ENCODE measurements at regions not wholly inside any gene's neighbourhood (a gene's known extent, or its start where the extent isn't known, plus 50 kb on each side); places are given as distances from the start of the nearest gene placed in this dataset.

DNA sequence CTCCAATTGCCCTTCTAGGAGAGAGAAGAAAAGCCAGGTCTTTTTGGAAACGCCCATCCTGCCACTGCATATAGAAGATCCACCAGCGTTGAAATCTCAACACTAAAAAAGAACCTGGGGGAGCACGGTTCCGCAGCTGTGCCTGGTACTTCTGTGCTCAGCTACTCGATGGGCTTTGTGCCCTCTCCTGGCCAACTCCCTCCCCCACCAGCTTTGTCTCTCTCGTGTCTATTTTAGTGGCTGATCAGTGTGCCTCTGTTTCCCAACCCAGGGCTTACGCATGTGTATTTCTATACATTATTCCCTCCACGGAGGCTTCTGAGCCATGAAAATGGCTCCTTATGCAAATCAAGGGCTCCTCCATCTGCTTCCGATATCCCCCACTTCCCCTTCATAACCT, 83.5 kb downstream of the RBFOX3 start:
- TF ChIP-seq, protein P1, sequence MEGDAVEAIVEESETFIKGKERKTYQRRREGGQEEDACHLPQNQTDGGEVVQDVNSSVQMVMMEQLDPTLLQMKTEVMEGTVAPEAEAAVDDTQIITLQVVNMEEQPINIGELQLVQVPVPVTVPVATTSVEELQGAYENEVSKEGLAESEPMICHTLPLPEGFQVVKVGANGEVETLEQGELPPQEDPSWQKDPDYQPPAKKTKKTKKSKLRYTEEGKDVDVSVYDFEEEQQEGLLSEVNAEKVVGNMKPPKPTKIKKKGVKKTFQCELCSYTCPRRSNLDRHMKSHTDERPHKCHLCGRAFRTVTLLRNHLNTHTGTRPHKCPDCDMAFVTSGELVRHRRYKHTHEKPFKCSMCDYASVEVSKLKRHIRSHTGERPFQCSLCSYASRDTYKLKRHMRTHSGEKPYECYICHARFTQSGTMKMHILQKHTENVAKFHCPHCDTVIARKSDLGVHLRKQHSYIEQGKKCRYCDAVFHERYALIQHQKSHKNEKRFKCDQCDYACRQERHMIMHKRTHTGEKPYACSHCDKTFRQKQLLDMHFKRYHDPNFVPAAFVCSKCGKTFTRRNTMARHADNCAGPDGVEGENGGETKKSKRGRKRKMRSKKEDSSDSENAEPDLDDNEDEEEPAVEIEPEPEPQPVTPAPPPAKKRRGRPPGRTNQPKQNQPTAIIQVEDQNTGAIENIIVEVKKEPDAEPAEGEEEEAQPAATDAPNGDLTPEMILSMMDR (IDR thresholded peaks at IDR 0.05; ENCODE audit: insufficient read depth, missing control alignments), result no peak
- DNase-seq (ENCODE audit: insufficient read length, low spot score), result no peak
- FAIRE-seq, result no peak

DNA sequence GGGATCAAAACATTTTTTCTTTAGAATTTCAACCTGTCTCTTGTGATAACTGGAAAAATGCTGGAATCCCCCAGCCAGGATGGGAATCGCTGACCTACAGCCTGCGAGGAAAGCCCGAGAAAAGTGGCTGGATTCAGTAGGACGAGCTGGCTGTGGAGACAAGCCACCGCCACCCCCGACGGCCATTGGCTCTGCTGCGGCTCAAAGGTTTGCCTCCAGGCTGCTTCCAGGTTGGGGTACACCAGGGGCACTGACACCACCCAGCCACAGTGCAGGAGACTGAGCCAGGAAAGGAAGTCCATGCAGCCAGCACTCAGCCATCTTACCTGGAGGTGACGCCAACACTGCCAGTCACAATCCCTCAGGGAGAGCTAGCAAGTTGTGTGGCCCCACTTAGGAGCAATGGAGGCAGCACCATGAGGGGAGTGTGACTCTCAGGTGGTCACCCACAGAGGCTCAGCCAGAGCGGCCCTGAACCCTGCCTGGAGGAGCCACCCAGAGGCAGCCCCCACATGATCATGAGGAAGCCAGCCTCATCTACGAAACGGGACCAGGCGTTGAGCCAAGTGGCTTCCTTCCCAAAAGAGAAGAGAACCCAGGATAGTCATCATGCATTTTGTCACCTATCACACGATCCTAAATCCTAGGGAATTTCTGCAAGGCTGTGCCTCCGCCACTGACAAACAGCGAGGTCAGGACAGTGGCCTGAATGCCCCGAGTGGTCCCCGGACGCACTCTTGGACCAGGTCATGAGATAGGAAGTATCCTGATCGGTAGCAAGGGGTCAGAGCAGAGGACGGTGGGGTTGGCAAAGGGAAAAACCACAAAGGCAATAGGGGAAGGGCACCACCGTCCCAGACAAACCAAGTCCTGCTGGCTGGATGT, 84.8 kb downstream of the RBFOX3 start:
- no peak for FAIRE-seq
- TF ChIP-seq, protein P1 (IDR thresholded peaks at IDR 0.05; ENCODE audit: insufficient read depth, missing control alignments), result no peak
- DNase-seq (ENCODE audit: insufficient read length, low spot score), result no peak

DNA sequence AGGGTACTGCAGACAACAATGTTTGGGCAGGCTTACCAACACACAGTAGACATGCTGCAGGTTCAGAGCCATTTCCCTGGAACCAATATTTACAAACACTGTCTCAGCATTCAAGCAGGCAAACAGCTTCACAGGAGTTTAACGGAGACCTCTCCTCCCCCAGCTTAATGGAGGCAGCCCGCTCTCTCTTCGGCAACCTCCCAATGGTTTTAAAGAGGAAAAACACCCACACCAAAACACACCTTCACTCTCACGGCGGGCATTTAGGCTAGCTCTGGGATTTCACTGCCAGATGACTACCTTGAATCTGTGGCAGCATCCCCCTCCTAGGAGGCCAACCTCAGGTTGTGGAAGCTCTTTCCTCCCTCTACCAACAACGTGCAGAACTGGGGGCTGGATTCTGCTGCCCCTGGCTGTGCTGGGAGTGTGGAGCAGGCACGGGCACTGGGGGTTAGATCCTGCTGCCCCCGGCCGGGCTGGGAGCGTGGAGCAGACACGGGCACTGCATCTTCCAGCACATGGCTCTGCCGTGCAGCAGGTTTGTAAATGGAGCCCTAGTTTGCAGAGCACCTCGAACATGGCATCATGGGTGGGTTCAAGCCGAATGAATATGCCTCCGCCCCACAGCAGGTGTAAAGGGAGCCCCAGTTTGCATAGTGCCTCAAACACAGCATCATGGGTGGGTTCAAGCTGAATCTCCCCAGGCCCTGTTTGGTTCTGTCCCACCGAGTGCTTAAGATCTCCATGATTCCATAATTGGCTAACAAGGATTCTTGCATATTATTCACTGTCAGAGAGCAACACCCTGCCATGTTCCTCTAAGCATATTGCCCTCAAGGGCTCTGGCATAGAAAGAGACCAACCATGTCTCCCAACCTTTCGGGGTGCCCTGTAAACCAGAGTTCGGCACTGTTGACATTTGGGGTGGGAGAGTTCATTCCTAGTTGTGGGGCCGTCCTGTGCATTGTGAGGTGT, 86.4 kb downstream of the RBFOX3 start:
- no peak for DNase-seq (ENCODE audit: insufficient read length, low spot score)
- FAIRE-seq, result no peak
- TF ChIP-seq, protein P1 (IDR thresholded peaks at IDR 0.05; ENCODE audit: insufficient read depth, missing control alignments), result no peak

DNA sequence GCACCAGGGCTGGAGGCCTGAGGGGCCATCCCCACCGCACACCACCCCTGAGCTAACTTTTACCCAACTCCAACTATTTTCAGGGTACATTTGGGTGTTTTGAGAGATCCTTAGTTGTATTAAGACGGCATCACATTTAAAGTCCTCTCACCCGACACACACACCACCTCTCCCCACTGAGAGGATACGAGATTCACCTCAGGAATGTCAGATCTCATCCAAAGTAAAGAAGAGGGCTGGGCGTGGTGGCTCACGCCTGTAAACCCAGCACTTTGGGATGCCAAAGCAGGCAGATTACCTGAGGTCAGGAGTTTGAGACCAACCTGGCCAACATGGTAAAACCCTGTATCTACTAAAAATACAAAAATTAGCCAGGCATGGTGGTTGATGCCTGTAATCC, 88.4 kb downstream of the RBFOX3 start:
- TF ChIP-seq, protein P1 (IDR thresholded peaks at IDR 0.05; ENCODE audit: insufficient read depth, missing control alignments), result no peak
- no peak for DNase-seq (ENCODE audit: insufficient read length, low spot score)
- no peak for FAIRE-seq

DNA sequence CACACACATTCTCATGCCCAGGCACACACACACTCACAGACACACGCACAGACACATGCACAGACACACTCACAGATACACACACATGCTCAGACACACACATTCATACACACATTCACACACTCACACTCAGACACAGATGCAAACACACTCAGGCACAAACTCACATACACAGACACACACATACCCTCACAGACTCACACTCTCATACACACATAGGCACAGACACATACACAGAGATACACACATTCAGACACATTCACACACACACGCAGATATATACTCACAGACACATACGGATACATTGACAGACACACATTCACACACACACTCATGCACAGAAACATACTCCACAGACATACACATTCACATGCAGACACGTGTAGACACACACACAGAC, 89.6 kb downstream of the RBFOX3 start:
- FAIRE-seq (no peak), DNase-seq (ENCODE audit: insufficient read length, low spot score) (no peak)
- TF ChIP-seq, protein P1 (IDR thresholded peaks at IDR 0.05; ENCODE audit: insufficient read depth, missing control alignments), result no peak

DNA sequence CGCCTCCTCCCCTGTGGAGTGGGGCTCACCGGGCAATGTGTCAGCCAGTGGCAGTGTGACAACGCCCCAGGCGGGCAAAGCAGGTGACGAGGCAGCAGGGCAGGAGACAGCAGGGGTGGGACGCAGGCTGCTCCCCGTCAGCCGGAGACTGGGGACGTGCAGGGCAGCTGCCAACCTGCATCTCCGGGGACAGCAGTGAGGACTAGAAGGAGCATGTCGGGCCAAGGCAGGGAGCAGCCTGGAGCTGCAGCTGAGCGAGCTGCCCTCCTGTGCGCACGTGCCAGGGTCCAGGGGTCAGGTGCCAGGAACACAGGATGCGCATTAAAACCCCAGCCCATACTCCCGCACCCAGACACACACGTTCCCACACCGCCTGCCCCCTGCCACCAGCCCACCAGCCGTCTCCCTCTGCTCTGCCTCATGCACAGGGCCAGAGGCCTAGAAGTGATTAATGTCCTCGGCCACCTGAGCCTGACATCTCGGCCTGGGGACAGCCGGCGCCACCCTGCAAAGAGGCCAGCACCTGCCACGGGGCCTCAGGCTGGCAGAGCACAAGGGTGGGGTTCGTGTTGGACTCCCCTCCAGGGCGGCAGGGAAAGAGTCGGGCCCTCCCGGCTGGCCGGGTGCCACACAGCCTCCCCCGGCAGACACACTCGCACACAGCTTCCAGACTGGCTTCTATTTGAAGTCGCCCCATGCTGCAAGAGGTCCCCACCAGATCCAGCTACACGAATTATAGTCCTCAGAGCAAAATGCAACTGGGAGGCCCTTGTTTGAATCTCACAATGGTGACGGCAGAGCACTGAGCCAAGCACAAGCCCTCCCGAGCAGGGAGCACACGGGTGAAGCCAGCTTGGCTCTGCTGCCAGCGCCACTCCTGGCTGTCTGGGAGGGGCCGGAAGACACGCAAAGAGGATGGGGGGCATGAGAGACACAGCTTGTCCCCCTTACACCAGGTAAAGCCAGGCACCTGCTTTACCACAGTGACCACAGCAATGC, 90.4 kb downstream of the RBFOX3 start:
- TF ChIP-seq, protein P1 (IDR thresholded peaks at IDR 0.05; ENCODE audit: insufficient read depth, missing control alignments), result no peak
- FAIRE-seq, result no peak
- no peak for DNase-seq (ENCODE audit: insufficient read length, low spot score)
